Kidney (tissue), 13 donors: ENCODE measurements at regions not wholly inside any gene's neighbourhood (a gene's known extent, or its start where the extent isn't known, plus 50 kb on each side); places are given as distances from the start of the nearest gene placed in this dataset.

Experiments
- DNase-seq, 5 donors: peaks; one replicate each; pipeline ENCODE4 v3.0.0-alpha.2; 2013 to 2020
- FAIRE-seq: peaks from 2 replicates; lab custom pipeline; 2012; peaks lifted over from hg19 to GRCh38; lab: Jason Lieb, UNC
- H3K27ac ChIP-seq, 2 donors: one replicate each; pipeline ENCODE4 v1.7.0; 2013; ENCODE audit warnings: low read depth in 2 of 2, low read length in 2 of 2, inconsistent platforms in 1 of 2
- H3K27me3 ChIP-seq: one replicate; pipeline ENCODE4 v1.7.1; 2013; ENCODE audit warnings: low read length, inconsistent platforms; ENCODE audit not compliant: control insufficient read depth, insufficient read depth
- H3K36me3 ChIP-seq, 3 donors: one replicate each; pipeline versions ENCODE4 v1.7.0 to v1.7.1; 2013; ENCODE audit warnings: low read length in 3 of 3, control low read depth in 1 of 3, inconsistent platforms in 1 of 3; ENCODE audit not compliant: insufficient read depth in 3 of 3, control insufficient read depth in 2 of 3
- H3K4me1 ChIP-seq, 3 donors: one replicate each; pipeline versions ENCODE4 v1.7.0 to v1.7.1; 2013; ENCODE audit warnings: low read length in 3 of 3, inconsistent platforms in 1 of 3, low read depth in 1 of 3; ENCODE audit not compliant: control insufficient read depth in 2 of 3, insufficient read depth in 2 of 3
- H3K4me3 ChIP-seq, 3 donors: one replicate each; pipeline versions ENCODE4 v1.7.0 to v1.8.1; 2013; ENCODE audit warnings: low read length in 3 of 3, control low read depth in 1 of 3, inconsistent platforms in 1 of 3
- H3K9ac ChIP-seq, 3 donors: one replicate each; pipeline versions ENCODE4 v1.7.0 to v1.7.1; 2013; ENCODE audit warnings: low read length in 3 of 3, control low read depth in 1 of 3, inconsistent platforms in 1 of 3
- H3K9me3 ChIP-seq, 3 donors: one replicate each; pipeline versions ENCODE4 v1.7.0 to v1.7.1; 2013; ENCODE audit warnings: low read length in 3 of 3, control low read depth in 1 of 3, inconsistent platforms in 1 of 3; ENCODE audit not compliant: control insufficient read depth in 2 of 3, insufficient read depth in 1 of 3
- intact Hi-C: fragments of 100-400 bp; cut with DNase I; formaldehyde crosslinking; loops from one replicate; pipeline ENCODE4 v1.11.1; 2022
- TF ChIP-seq, protein P1 (sequence below): IDR thresholded peaks from 3 replicates; pipeline ENCODE4 v1.5.1; 2012; ENCODE audit warnings: mild to moderate bottlenecking, moderate library complexity, borderline replicate concordance; ENCODE audit not compliant: insufficient read depth; ENCODE audit errors: extremely low read depth
- donor health status: control.
- donor health status: control.
- donor health status: control.
- donor health status: control.
- donor health status: control.
- donor health status: DM: yes; HTN: yes; CAD: no.
- donor health status: Normal renal cell carcinoma (clear cell type).

DNA sequence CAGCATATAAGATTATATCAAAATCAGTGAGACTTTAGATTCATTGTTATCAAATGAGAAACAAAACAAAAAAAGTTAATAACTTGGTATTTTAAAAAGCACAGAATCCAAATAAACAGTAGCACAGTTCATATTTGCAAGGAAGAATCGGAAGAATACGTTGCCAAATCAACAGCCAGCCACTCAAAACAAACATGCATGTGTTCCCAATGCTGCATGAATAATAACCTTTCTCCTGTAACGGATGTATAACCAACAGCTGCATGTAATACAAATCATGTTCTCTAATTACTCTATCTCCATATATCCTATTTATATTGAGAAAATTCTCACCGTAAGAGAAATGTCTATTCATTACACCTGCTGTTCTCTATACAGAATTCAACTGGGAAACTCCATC is 98.9 kb upstream of the FOXD3 start:
- Histone ChIP-seq H3K9ac (no peak overlapping the region), H3K4me1 (no peaks in the 10 kb centered on the region), H3K27ac (no peak overlapping the region), H3K27me3 (no peaks in the 10 kb centered on the region), H3K9me3 (no peaks in the 10 kb centered on the region), H3K36me3 (no peaks in the 10 kb centered on the region), H3K4me3 (no peak overlapping the region)
- FAIRE-seq (no peak), DNase-seq (no peak)
- TF ChIP-seq, protein P1, sequence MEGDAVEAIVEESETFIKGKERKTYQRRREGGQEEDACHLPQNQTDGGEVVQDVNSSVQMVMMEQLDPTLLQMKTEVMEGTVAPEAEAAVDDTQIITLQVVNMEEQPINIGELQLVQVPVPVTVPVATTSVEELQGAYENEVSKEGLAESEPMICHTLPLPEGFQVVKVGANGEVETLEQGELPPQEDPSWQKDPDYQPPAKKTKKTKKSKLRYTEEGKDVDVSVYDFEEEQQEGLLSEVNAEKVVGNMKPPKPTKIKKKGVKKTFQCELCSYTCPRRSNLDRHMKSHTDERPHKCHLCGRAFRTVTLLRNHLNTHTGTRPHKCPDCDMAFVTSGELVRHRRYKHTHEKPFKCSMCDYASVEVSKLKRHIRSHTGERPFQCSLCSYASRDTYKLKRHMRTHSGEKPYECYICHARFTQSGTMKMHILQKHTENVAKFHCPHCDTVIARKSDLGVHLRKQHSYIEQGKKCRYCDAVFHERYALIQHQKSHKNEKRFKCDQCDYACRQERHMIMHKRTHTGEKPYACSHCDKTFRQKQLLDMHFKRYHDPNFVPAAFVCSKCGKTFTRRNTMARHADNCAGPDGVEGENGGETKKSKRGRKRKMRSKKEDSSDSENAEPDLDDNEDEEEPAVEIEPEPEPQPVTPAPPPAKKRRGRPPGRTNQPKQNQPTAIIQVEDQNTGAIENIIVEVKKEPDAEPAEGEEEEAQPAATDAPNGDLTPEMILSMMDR = no peak
- intact Hi-C loops = no loop called here

DNA sequence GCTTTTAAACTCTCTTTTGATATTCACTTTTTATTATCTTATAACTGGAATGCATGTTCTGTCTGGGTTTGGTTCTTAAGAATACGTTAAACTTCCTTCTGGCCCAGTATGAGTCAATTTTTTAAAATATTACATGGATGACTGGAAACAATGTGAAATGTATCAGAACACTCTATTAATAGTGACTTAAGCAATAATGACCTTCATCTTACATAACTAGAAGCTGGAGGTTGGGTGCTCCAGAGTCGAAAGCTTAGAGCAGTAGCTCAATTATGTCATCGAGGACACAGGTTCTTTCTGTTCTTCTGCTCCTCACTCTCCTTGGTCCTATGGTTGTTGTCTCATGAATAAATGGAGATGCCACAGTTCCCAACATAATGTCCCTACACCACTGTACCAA is 91.6 kb upstream of the FOXD3 start:
- H3K27me3 ChIP-seq = no peaks in the 10 kb centered on the region
- TF ChIP-seq, protein P1 = no peak

DNA sequence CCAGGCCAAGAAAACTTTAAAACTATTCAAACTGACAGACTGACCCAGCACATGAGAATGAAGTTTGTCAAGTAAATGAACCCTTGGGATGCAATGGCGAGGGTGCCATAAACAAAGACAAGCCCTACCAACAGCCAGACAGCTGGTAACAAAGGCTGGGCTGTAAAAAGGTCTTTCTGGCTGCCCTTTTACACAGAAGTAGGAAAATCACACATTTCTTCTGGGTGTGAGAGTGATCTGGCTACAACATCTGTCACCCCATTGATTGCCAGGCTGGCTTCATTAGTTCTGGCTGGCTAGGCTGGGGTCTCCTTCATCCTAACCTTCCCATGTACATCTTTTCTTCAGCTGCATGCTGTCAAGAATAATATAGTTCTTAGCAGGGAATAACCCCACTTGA is 83.6 kb upstream of the FOXD3 start:
- no peak for FAIRE-seq
- Histone ChIP-seq H3K27ac (no peak overlapping the region), H3K4me3 (no peak overlapping the region), H3K36me3 (no peaks in the 10 kb centered on the region), H3K4me1 (no peaks in the 10 kb centered on the region), H3K27me3 (no peaks in the 10 kb centered on the region), H3K9ac (no peak overlapping the region), H3K9me3 (peaks cover 0 to 2% (median 0%) of the 10 kb centered on the region in 3 donors)
- DNase-seq = no peak
- intact Hi-C loops = no loop called here
- TF ChIP-seq, protein P1 = no peak

More for the DNA sequence above, 91.6 kb upstream of the FOXD3 start:
- Histone ChIP-seq H3K36me3 (no peaks in the 10 kb centered on the region), H3K9ac (no peak overlapping the region), H3K27ac (no peak overlapping the region), H3K4me3 (no peak overlapping the region), H3K4me1 (no peaks in the 10 kb centered on the region), H3K9me3 (peaks cover 0 to 2% (median 0%) of the 10 kb centered on the region in 3 donors)
- intact Hi-C loops = no loop called here
- DNase-seq = no peak
- no peak for FAIRE-seq

DNA sequence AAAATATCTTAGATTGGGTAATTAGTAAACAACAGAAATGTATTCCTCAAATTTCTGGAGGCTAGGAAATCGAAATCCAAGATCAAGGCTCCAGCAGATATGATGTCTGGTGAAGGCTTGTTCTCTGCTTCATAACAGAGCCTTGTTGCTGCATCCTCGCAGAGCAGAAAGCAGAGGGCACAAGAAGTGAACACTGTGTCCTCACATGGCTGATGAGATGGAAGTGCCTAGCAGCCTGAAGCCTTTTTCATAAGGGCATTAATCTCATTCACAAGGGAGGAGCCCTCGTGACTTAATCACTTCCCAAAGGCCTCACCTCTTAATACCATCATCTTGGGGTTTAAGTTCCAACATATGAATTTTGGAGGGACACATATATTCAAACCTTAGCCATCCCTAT is 77.2 kb upstream of the FOXD3 start:
- FAIRE-seq (no peak), DNase-seq (no peak)
- Histone ChIP-seq H3K27me3 (no peaks in the 10 kb centered on the region), H3K4me3 (no peak overlapping the region), H3K4me1 (no peaks in the 10 kb centered on the region), H3K9ac (no peak overlapping the region), H3K36me3 (no peaks in the 10 kb centered on the region), H3K27ac (no peak overlapping the region), H3K9me3 (peaks cover 0 to 4% (median 0%) of the 10 kb centered on the region in 3 donors)
- TF ChIP-seq, protein P1 = no peak
- intact Hi-C loops = no loop called here
